K562 (cell line): ENCODE measurements at regions not wholly inside any gene's neighbourhood (a gene's known extent, or its start where the extent isn't known, plus 50 kb on each side); places are given as distances from the start of the nearest gene placed in this dataset.

Experiments used
- ATF1 ChIP-seq, 2 experiments: fragments of 450-650 bp in 1 of 2; IDR thresholded peaks; 2 replicates each; pipeline ENCODE4 v1.6.1; 2016; ENCODE audit warnings: missing compliant biosample characterization in 1 of 2, missing genetic modification characterization in 1 of 2
- DPF2 ChIP-seq: fragments of 450-650 bp; IDR thresholded peaks from 2 replicates; pipeline ENCODE4 v1.6.1; 2016
- EGR1 ChIP-seq: fragments of 450-650 bp; conservative IDR thresholded peaks from 2 replicates; pipeline ENCODE4 v1.6.1; 2017; ENCODE audit warnings: mild to moderate bottlenecking
- ESRRA ChIP-seq: fragments of 450-650 bp; IDR thresholded peaks from 2 replicates; pipeline ENCODE4 v1.6.1; 2014; ENCODE audit warnings: low read depth, mild to moderate bottlenecking, moderate library complexity, borderline replicate concordance
- FOXJ2 ChIP-seq: fragments of 200-800 bp; sonication (Bioruptor generic); IDR thresholded peaks from 2 replicates; pipeline ENCODE4 v1.6.1; 2016; ENCODE audit warnings: missing genetic modification characterization, missing compliant biosample characterization
- HDGF ChIP-seq: fragments of 450-650 bp; IDR thresholded peaks from 2 replicates; pipeline ENCODE4 v1.6.1; 2016
- KDM5B ChIP-seq: fragments of 200-600 bp; sonication (generic); IDR thresholded peaks from 2 replicates; pipeline ENCODE4 v1.6.1; 2012; ENCODE audit warnings: low read depth, mild to moderate bottlenecking, moderate library complexity, low read length, control low read depth, inconsistent platforms; ENCODE audit not compliant: insufficient replicate concordance
- KHSRP ChIP-seq: fragments of 450-650 bp; IDR thresholded peaks from 2 replicates; pipeline ENCODE4 v1.6.1; 2017
- MEIS2 ChIP-seq: fragments of 450-650 bp; IDR thresholded peaks from 2 replicates; pipeline ENCODE4 v1.6.1; 2014; ENCODE audit warnings: mild to moderate bottlenecking; ENCODE audit not compliant: partially characterized antibody
- MTA1 ChIP-seq: fragments of 450-650 bp; IDR thresholded peaks from 2 replicates; pipeline ENCODE4 v1.6.1; 2017; ENCODE audit warnings: borderline replicate concordance
- MYNN ChIP-seq, 2 experiments: sonication (generic); formaldehyde crosslinking in 1 of 2; IDR thresholded peaks; 2 replicates each; pipeline versions ENCODE4 v1.5.0 to v1.6.1; 2016 to 2020; ENCODE audit warnings: antibody characterized with exemption in 1 of 2, missing genetic modification reagents in 1 of 2
- PHF21A ChIP-seq: fragments of 450-650 bp; IDR thresholded peaks from 2 replicates; pipeline ENCODE4 v1.6.1; 2017; ENCODE audit warnings: low read depth, borderline replicate concordance
- RAD21 ChIP-seq, 2 experiments: fragments of 250-450 bp in 1 of 2; fragments of 450-650 bp in 1 of 2; sonication (Bioruptor Pico) in 1 of 2; formaldehyde crosslinking in 1 of 2; IDR thresholded peaks in 1 of 2; conservative IDR thresholded peaks in 1 of 2; 2 replicates each; pipeline versions ENCODE4 v1.4.0 to v1.8.0; 2020 to 2022; ENCODE audit warnings: mild to moderate bottlenecking in 2 of 2, moderate library complexity in 1 of 2
- RCOR1 ChIP-seq, 2 experiments: IDR thresholded peaks; 2 replicates each; pipeline ENCODE4 v1.6.1; 2012; ENCODE audit warnings: low read depth in 2 of 2, low read length in 2 of 2, borderline replicate concordance in 1 of 2, improper control_type of control experiment in 1 of 2
- SOX6 ChIP-seq: fragments of 450-650 bp; IDR thresholded peaks from 2 replicates; pipeline ENCODE4 v1.6.1; 2014; ENCODE audit warnings: mild to moderate bottlenecking
- TAF1 ChIP-seq: IDR thresholded peaks from 2 replicates; pipeline ENCODE4 v1.6.1; 2011; ENCODE audit warnings: mild to moderate bottlenecking, low read length, moderate library complexity; ENCODE audit not compliant: insufficient read depth, control insufficient read depth, severe bottlenecking; ENCODE audit errors: extremely low read depth
- ZC3H8 ChIP-seq: fragments of 450-650 bp; IDR thresholded peaks from 2 replicates; pipeline ENCODE4 v1.6.1; 2017
- ZKSCAN8 ChIP-seq: fragments of 200-800 bp; sonication (Bioruptor generic); IDR thresholded peaks from 2 replicates; pipeline ENCODE4 v1.6.1; 2016; ENCODE audit warnings: missing genetic modification characterization, missing compliant biosample characterization
- ZNF143 ChIP-seq: sonication (generic); formaldehyde crosslinking; IDR thresholded peaks from 2 replicates; pipeline ENCODE4 v1.9.0; 2022; ENCODE audit warnings: mild to moderate bottlenecking, missing genetic modification reagents
- ZNF57 ChIP-seq: fragments of 450-650 bp; formaldehyde crosslinking; IDR thresholded peaks from 2 replicates; pipeline ENCODE4 v1.4.0; 2020; ENCODE audit warnings: mild to moderate bottlenecking, moderate library complexity
- ZNF717 ChIP-seq: fragments of 250-450 bp; sonication (Bioruptor Pico); IDR thresholded peaks from 2 replicates; pipeline ENCODE4 v1.5.0; 2021
- ZNF764 ChIP-seq: fragments of 250-450 bp; sonication (Bioruptor Pico); IDR thresholded peaks from 2 replicates; pipeline ENCODE4 v1.4.0; 2020; ENCODE audit warnings: low read depth, mild to moderate bottlenecking, moderate library complexity
- TF ChIP-seq, protein P1 (sequence below), 2 experiments: fragments of 450-650 bp in 1 of 2; sonication (generic) in 1 of 2; formaldehyde crosslinking in 1 of 2; IDR thresholded peaks in 1 of 2; conservative IDR thresholded peaks in 1 of 2; 2 replicates each; pipeline versions ENCODE4 v1.6.1 to v1.8.1; 2016 to 2023; ENCODE audit warnings: mild to moderate bottlenecking in 2 of 2, moderate library complexity in 2 of 2, inconsistent platforms in 1 of 2, missing genetic modification reagents in 1 of 2
- TF ChIP-seq, protein P2 (sequence below): fragments of 450-650 bp; IDR thresholded peaks from 2 replicates; pipeline ENCODE4 v1.6.1; 2016
- TF ChIP-seq, protein P3 (sequence below): fragments of 250-450 bp; sonication (Bioruptor Pico); IDR thresholded peaks from 2 replicates; pipeline ENCODE4 v1.9.0; 2021; ENCODE audit warnings: mild to moderate bottlenecking, inconsistent platforms
- TF ChIP-seq, protein P4 (sequence below): fragments of 450-650 bp; formaldehyde crosslinking; IDR thresholded peaks from 2 replicates; pipeline ENCODE4 v1.4.0; 2022; ENCODE audit warnings: missing genetic modification characterization

DNA sequence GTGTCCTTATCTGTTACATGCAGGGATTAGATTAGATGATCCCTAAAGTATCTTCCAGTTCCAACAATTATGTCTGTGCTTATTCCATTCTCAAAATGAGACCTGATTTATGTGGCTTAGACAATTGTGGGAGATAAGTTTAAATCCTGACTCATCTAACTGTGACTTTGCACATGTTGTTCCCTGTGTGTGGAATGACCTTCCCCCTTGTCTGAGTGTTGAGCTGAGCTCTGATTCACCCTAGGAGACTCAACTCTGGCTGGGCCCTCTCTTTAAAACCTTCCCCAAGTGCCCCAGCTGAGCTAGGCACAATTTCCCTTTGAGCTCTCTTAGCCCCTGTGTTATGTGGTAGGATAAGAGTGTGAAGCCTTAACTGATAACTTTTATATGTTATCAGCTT is 118.9 kb upstream of the ELL2 start (continued):
- 0 out of 4 replicates have a peak, but pooled peaks of 1 of the 2 experiments have one; percentile 11 for TF ChIP-seq RAD21 (CRISPR knock-in tag; conservative IDR thresholded peaks at IDR 0.05 in 1 of 2, IDR thresholded peaks at IDR 0.05 in 1 of 2)
- no peak for TF ChIP-seq MYNN (IDR thresholded peaks at IDR 0.05)
- no peak for TF ChIP-seq MYNN (CRISPR knock-in tag; IDR thresholded peaks at IDR 0.05)
- no peak for TF ChIP-seq KHSRP
- no peak for TF ChIP-seq ZNF717 (CRISPR knock-in tag)
- TF ChIP-seq, protein P1, sequence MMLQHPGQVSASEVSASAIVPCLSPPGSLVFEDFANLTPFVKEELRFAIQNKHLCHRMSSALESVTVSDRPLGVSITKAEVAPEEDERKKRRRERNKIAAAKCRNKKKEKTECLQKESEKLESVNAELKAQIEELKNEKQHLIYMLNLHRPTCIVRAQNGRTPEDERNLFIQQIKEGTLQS (IDR thresholded peaks at IDR 0.05), result peak; percentile 75
- TF ChIP-seq, protein P1 (CRISPR knock-in tag; conservative IDR thresholded peaks at IDR 0.05), result no peak
- TF ChIP-seq PHF21A, result peak; percentile 38; the same call in 1 of the 2 replicates
- peak; percentile 27; the same call in 1 of the 2 replicates for TF ChIP-seq MTA1
- TF ChIP-seq FOXJ2, result no peak
- TF ChIP-seq, protein P2, sequence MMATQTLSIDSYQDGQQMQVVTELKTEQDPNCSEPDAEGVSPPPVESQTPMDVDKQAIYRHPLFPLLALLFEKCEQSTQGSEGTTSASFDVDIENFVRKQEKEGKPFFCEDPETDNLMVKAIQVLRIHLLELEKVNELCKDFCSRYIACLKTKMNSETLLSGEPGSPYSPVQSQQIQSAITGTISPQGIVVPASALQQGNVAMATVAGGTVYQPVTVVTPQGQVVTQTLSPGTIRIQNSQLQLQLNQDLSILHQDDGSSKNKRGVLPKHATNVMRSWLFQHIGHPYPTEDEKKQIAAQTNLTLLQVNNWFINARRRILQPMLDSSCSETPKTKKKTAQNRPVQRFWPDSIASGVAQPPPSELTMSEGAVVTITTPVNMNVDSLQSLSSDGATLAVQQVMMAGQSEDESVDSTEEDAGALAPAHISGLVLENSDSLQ, result peak; percentile 38; the same call in 1 of the 2 replicates
- TF ChIP-seq, protein P3, sequence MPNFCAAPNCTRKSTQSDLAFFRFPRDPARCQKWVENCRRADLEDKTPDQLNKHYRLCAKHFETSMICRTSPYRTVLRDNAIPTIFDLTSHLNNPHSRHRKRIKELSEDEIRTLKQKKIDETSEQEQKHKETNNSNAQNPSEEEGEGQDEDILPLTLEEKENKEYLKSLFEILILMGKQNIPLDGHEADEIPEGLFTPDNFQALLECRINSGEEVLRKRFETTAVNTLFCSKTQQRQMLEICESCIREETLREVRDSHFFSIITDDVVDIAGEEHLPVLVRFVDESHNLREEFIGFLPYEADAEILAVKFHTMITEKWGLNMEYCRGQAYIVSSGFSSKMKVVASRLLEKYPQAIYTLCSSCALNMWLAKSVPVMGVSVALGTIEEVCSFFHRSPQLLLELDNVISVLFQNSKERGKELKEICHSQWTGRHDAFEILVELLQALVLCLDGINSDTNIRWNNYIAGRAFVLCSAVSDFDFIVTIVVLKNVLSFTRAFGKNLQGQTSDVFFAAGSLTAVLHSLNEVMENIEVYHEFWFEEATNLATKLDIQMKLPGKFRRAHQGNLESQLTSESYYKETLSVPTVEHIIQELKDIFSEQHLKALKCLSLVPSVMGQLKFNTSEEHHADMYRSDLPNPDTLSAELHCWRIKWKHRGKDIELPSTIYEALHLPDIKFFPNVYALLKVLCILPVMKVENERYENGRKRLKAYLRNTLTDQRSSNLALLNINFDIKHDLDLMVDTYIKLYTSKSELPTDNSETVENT (CRISPR knock-in tag), result no peak
- no peak for TF ChIP-seq ESRRA
- TF ChIP-seq KDM5B, result no peak
- TF ChIP-seq ZNF57 (CRISPR knock-in tag), result no peak
- TF ChIP-seq, protein P4, sequence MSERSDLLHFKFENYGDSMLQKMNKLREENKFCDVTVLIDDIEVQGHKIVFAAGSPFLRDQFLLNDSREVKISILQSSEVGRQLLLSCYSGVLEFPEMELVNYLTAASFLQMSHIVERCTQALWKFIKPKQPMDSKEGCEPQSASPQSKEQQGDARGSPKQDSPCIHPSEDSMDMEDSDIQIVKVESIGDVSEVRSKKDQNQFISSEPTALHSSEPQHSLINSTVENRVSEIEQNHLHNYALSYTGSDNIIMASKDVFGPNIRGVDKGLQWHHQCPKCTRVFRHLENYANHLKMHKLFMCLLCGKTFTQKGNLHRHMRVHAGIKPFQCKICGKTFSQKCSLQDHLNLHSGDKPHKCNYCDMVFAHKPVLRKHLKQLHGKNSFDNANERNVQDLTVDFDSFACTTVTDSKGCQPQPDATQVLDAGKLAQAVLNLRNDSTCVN (CRISPR knock-in tag), result no peak
- TF ChIP-seq ZC3H8, result no peak
- peak; percentile 87 for TF ChIP-seq SOX6
- TF ChIP-seq ZKSCAN8 (CRISPR knock-in tag), result no peak
- peak; percentile 76 for TF ChIP-seq DPF2
- TF ChIP-seq HDGF, result no peak
- no peak for TF ChIP-seq ZNF143
- TF ChIP-seq EGR1, result no peak
- no peak for TF ChIP-seq ATF1 (CRISPR knock-in tag; IDR thresholded peaks at IDR 0.05)
- no peak for TF ChIP-seq ATF1 (tag; IDR thresholded peaks at IDR 0.05)
- peak; percentile 93 for TF ChIP-seq MEIS2
- no peak for TF ChIP-seq TAF1
- no peak for TF ChIP-seq ZNF764 (CRISPR knock-in tag)
- TF ChIP-seq RCOR1 (IDR thresholded peaks at IDR 0.05; ENCODE audit: borderline replicate concordance in 1 of 2, low read depth in 2 of 2, low read length in 2 of 2), result peak in 1 of 2 experiments; percentile 95; a peak in 2 of 4 replicates
